H9 (cell line): ENCODE measurements at regions not wholly inside any gene's neighbourhood (a gene's known extent, or its start where the extent isn't known, plus 50 kb on each side); places are given as distances from the start of the nearest gene placed in this dataset.

Experiments
- DNase-seq: peaks from one replicate; pipeline ENCODE4 v3.0.0-alpha.2; 2017
- H2AFZ ChIP-seq: one replicate; pipeline ENCODE4 v1.6.1; 2013; ENCODE audit warnings: mild to moderate bottlenecking, low read length, control low read depth, moderate library complexity
- H2AK5ac ChIP-seq: 2 replicates; pipeline ENCODE4 v1.6.1; 2013; ENCODE audit warnings: low read length, control low read depth, mixed read lengths; ENCODE audit not compliant: insufficient read length
- H2BK120ac ChIP-seq: one replicate; pipeline ENCODE4 v1.6.1; 2013; ENCODE audit warnings: low read depth, mild to moderate bottlenecking, low read length, control low read depth, inconsistent platforms; ENCODE audit not compliant: poor library complexity, severe bottlenecking
- H2BK12ac ChIP-seq: 2 replicates; pipeline ENCODE4 v1.6.1; 2013; ENCODE audit warnings: low read length, control low read depth, mixed read lengths, low read depth; ENCODE audit not compliant: insufficient read length
- H2BK15ac ChIP-seq: 2 replicates; pipeline ENCODE4 v1.6.1; 2013; ENCODE audit warnings: low read depth, low read length, control low read depth
- H2BK20ac ChIP-seq: one replicate; pipeline ENCODE4 v1.6.1; 2013; ENCODE audit warnings: low read depth, mild to moderate bottlenecking, low read length, control low read depth, inconsistent platforms; ENCODE audit not compliant: poor library complexity, severe bottlenecking
- H2BK5ac ChIP-seq: 2 replicates; pipeline ENCODE4 v1.6.1; 2013; ENCODE audit warnings: low read length, control low read depth, mixed read lengths; ENCODE audit not compliant: insufficient read length
- H3K14ac ChIP-seq: 2 replicates; pipeline ENCODE4 v1.6.1; 2013; ENCODE audit warnings: low read length, control low read depth; ENCODE audit not compliant: insufficient read depth
- H3K18ac ChIP-seq: 2 replicates; pipeline ENCODE4 v1.6.1; 2013; ENCODE audit warnings: low read depth, mild to moderate bottlenecking, mixed read lengths, low read length, control low read depth; ENCODE audit not compliant: insufficient read length
- H3K23ac ChIP-seq: 2 replicates; pipeline ENCODE4 v1.6.1; 2013; ENCODE audit warnings: low read length, control low read depth, mixed read lengths, low read depth; ENCODE audit not compliant: insufficient read length
- H3K23me2 ChIP-seq: 2 replicates; pipeline ENCODE4 v1.6.1; 2013; ENCODE audit warnings: low read depth, mild to moderate bottlenecking, mixed read lengths, low read length, control low read depth; ENCODE audit not compliant: insufficient read length, poor library complexity, severe bottlenecking
- H3K27ac ChIP-seq: 2 replicates; pipeline ENCODE4 v1.5.1; 2013; ENCODE audit warnings: low read length, control low read depth, mixed read lengths, low read depth; ENCODE audit not compliant: insufficient read length
- H3K27me3 ChIP-seq: 2 replicates; pipeline ENCODE4 v1.6.1; 2013; ENCODE audit warnings: low read length, control low read depth, inconsistent platforms; ENCODE audit not compliant: insufficient read depth
- H3K4ac ChIP-seq: 2 replicates; pipeline ENCODE4 v1.6.1; 2013; ENCODE audit warnings: low read depth, mild to moderate bottlenecking, control low read depth, inconsistent platforms, low read length, moderate library complexity
- H3K4me1 ChIP-seq: 2 replicates; pipeline ENCODE4 v1.6.1; 2013; ENCODE audit warnings: low read length, control low read depth, inconsistent platforms; ENCODE audit not compliant: insufficient read depth
- H3K4me2 ChIP-seq: 2 replicates; pipeline ENCODE4 v1.6.1; 2013; ENCODE audit warnings: low read length, control low read depth, mixed read lengths; ENCODE audit not compliant: insufficient read length, insufficient read depth
- H3K56ac ChIP-seq: 2 replicates; pipeline ENCODE4 v1.6.1; 2013; ENCODE audit warnings: low read depth, mild to moderate bottlenecking, mixed read lengths, low read length, control low read depth; ENCODE audit not compliant: insufficient read length
- H3K79me1 ChIP-seq: 2 replicates; pipeline ENCODE4 v1.6.1; 2013; ENCODE audit warnings: low read depth, mild to moderate bottlenecking, moderate library complexity, low read length, control low read depth, inconsistent platforms; ENCODE audit not compliant: insufficient read depth, poor library complexity, severe bottlenecking
- H3K79me2 ChIP-seq: 2 replicates; pipeline ENCODE4 v1.6.1; 2013; ENCODE audit warnings: low read length, control low read depth, inconsistent platforms; ENCODE audit not compliant: insufficient read depth
- H3K9ac ChIP-seq: 2 replicates; pipeline ENCODE4 v1.6.1; 2013; ENCODE audit warnings: low read length, control low read depth, mixed read lengths; ENCODE audit not compliant: insufficient read length; ENCODE audit errors: extremely low read depth
- H3K9me3 ChIP-seq: one replicate; pipeline ENCODE4 v1.6.1; 2013; ENCODE audit warnings: low read depth, low read length, inconsistent platforms; ENCODE audit not compliant: control insufficient read depth
- H3T11ph ChIP-seq: one replicate; pipeline ENCODE4 v1.6.1; 2013; ENCODE audit warnings: mild to moderate bottlenecking, low read length, control low read depth, inconsistent platforms
- H4K20me1 ChIP-seq: one replicate; pipeline ENCODE4 v1.6.1; 2013; ENCODE audit not compliant: control insufficient read depth, insufficient read length, insufficient read depth
- H4K5ac ChIP-seq: 2 replicates; pipeline ENCODE4 v1.6.1; 2013; ENCODE audit warnings: low read depth, mild to moderate bottlenecking, mixed read lengths, low read length, control low read depth; ENCODE audit not compliant: insufficient read length
- H4K8ac ChIP-seq: replicated peaks from 2 replicates; pipeline ENCODE4 v1.6.1; 2013; ENCODE audit warnings: low read length, control low read depth, mixed read lengths, low read depth; ENCODE audit not compliant: insufficient read length
- H4K91ac ChIP-seq: 2 replicates; pipeline ENCODE4 v1.6.1; 2013; ENCODE audit warnings: low read depth, mild to moderate bottlenecking, moderate library complexity, mixed read lengths, low read length, control low read depth; ENCODE audit not compliant: insufficient read length
- H3K27ac Mint-ChIP-seq, 3 experiments: 2 replicates in 2 of 3; 3 replicates in 1 of 3; pipeline ENCODE4 v1.8.0; 2020 to 2021; ENCODE audit warnings: mixed read lengths in 3 of 3, mild to moderate bottlenecking in 1 of 3, moderate library complexity in 1 of 3
- H3K27me3 Mint-ChIP-seq: 2 replicates; pipeline ENCODE4 v1.8.0; 2021; ENCODE audit warnings: low read depth, mild to moderate bottlenecking, moderate library complexity, mixed read lengths
- H3K36me3 Mint-ChIP-seq, 3 experiments: 2 replicates in 2 of 3; 3 replicates in 1 of 3; pipeline ENCODE4 v1.8.0; 2020 to 2021; ENCODE audit warnings: low read depth in 3 of 3, mixed read lengths in 3 of 3; ENCODE audit not compliant: insufficient read depth in 1 of 3
- H3K4me1 Mint-ChIP-seq, 2 experiments: 2 replicates each; pipeline ENCODE4 v1.8.0; 2020; ENCODE audit warnings: mixed read lengths in 2 of 2
- H3K4me3 Mint-ChIP-seq, 2 experiments: 2 replicates in 1 of 2; 3 replicates in 1 of 2; pipeline ENCODE4 v1.8.0; 2020 to 2021; ENCODE audit warnings: mild to moderate bottlenecking in 2 of 2, mixed read lengths in 2 of 2, moderate library complexity in 1 of 2
- H3K9me3 Mint-ChIP-seq, 2 experiments: 2 replicates in 1 of 2; 3 replicates in 1 of 2; pipeline ENCODE4 v1.8.0; 2020; ENCODE audit warnings: mild to moderate bottlenecking in 2 of 2, mixed read lengths in 2 of 2, moderate library complexity in 1 of 2
- CTCF ChIP-seq: fragments of 200-600 bp; sonication (generic); conservative IDR thresholded peaks from 3 replicates; pipeline ENCODE4 v1.8.0; 2021; ENCODE audit warnings: antibody characterized with exemption, mild to moderate bottlenecking
- WGBS: extraction: QIAGEN DNeasy Blood & Tissue Kit; methylation state at CpG from one replicate; pipeline ENCODE4 v1.1.7; 2013; ENCODE audit warnings: missing lambda C conversion rate, low lambda C conversion rate, mixed read lengths; ENCODE audit not compliant: insufficient read length; ENCODE audit errors: extremely low coverage; 5-methylcytosine and 5-hydroxymethylcytosine counted together

GRCh38 chr4:13218326-13218958 is 265.7 kb downstream of the RAB28 start:
- Histone ChIP-seq H2BK12ac (no peak overlapping the region), H3K27me3 (no peaks in the 10 kb centered on the region)
- WGBS = no CpG with 5 or more reads among the region's 4 CpGs

More at GRCh38 chr4:13218326-13218958, 265.7 kb downstream of the RAB28 start:
- H3K27ac Mint-ChIP-seq = no peak overlapping the region; a peak in 1 of 7 replicates
- H2BK120ac ChIP-seq = no peak overlapping the region
- no peaks in the 10 kb centered on the region for H4K20me1 ChIP-seq
- no peak overlapping the region for H3K27ac ChIP-seq
- H3T11ph ChIP-seq = no peak overlapping the region
- peaks cover 4 to 9% of the 10 kb centered on the region in 2 experiments; a peak in 4 of 5 replicates for H3K9me3 Mint-ChIP-seq
- no peak overlapping the region for H3K4me2 ChIP-seq
- TF ChIP-seq CTCF = no peak
- no peak overlapping the region for H2BK15ac ChIP-seq
- peaks cover 10% of the 10 kb centered on the region in 2 experiments for H3K4me1 Mint-ChIP-seq
- no peak overlapping the region for H4K8ac ChIP-seq
- no peak overlapping the region for H2AFZ ChIP-seq
- no peaks in the 10 kb centered on the region for H3K9me3 ChIP-seq
- H3K79me1 ChIP-seq = no peaks in the 10 kb centered on the region
- H2BK5ac ChIP-seq = no peak overlapping the region
- H3K36me3 Mint-ChIP-seq = peaks cover 0 to 9% (median 7%) of the 10 kb centered on the region in 3 experiments; a peak in 5 of 7 replicates
- H2AK5ac ChIP-seq = no peak overlapping the region
- no peak overlapping the region for H4K91ac ChIP-seq
- H4K5ac ChIP-seq = no peak overlapping the region
- H3K23ac ChIP-seq = no peak overlapping the region
- no peaks in the 10 kb centered on the region; the same call in 1 of the 2 replicates for H3K4me1 ChIP-seq
- H3K9ac ChIP-seq = no peak overlapping the region
- H3K14ac ChIP-seq = no peak overlapping the region
- no peak overlapping the region for H3K56ac ChIP-seq
- no peak overlapping the region for H3K18ac ChIP-seq
- H3K79me2 ChIP-seq = no peaks in the 10 kb centered on the region
- H3K27me3 Mint-ChIP-seq = no peaks in the 10 kb centered on the region
- H3K4me3 Mint-ChIP-seq = no peak overlapping the region
- DNase-seq = no peak
- no peak overlapping the region for H3K4ac ChIP-seq
- H2BK20ac ChIP-seq = no peak overlapping the region
- no peaks in the 10 kb centered on the region for H3K23me2 ChIP-seq
